ENCODE measurements at regions not wholly inside any gene's neighbourhood (a gene's known extent, or its start where the extent isn't known, plus 50 kb on each side); places are given as distances from the start of the nearest gene placed in this dataset.
A peak's percentile ranks its signal among the peaks of the same experiment; 100 is the strongest.

- CTCF ChIA-PET, result no interaction called here
- DNase-seq (ENCODE audit: extremely low spot score), result no peak
- POLR2A ChIA-PET, result no interaction called here
- TF ChIP-seq TARDBP (IDR thresholded peaks at IDR 0.05), result no peak
- no peak for TF ChIP-seq FOXA1 (IDR thresholded peaks at IDR 0.05)
- no peak for TF ChIP-seq LEF1 (IDR thresholded peaks at IDR 0.05; ENCODE audit: borderline replicate concordance)
- TF ChIP-seq ARNT (IDR thresholded peaks at IDR 0.05), result no peak
- TF ChIP-seq FOXK2 (IDR thresholded peaks at IDR 0.05), result no peak
- no peak for TF ChIP-seq PKNOX1 (IDR thresholded peaks at IDR 0.05)
- TF ChIP-seq ELF4 (IDR thresholded peaks at IDR 0.05), result no peak
- TF ChIP-seq CTBP1 (IDR thresholded peaks at IDR 0.05; ENCODE audit: borderline replicate concordance), result no peak
Measured at GRCh38 chr10:24793648-24794379, 70.1 kb upstream of the ARHGAP21 start.

GRCh38 chr10:24792638-24793037 is 69.0 kb upstream of the ARHGAP21 start:
- DNase-seq (ENCODE audit: extremely low spot score), result no peak
- POLR2A ChIA-PET, result no interaction called here
- CTCF ChIA-PET, result no interaction called here
- TF ChIP-seq ZNF384 (IDR thresholded peaks at IDR 0.05) (no peak), PKNOX1 (IDR thresholded peaks at IDR 0.05) (no peak), ELF4 (IDR thresholded peaks at IDR 0.05) (no peak), SP1 (IDR thresholded peaks at IDR 0.05) (no peak), FOXA1 (IDR thresholded peaks at IDR 0.05) (no peak), L3MBTL2 (conservative IDR thresholded peaks at IDR 0.05) (no peak), LEF1 (IDR thresholded peaks at IDR 0.05; ENCODE audit: borderline replicate concordance) (no peak), HDGF (IDR thresholded peaks at IDR 0.05; ENCODE audit: borderline replicate concordance) (no peak), SUZ12 (IDR thresholded peaks at IDR 0.05) (no peak), FOXK2 (IDR thresholded peaks at IDR 0.05) (no peak), NFRKB (IDR thresholded peaks at IDR 0.05) (no peak), CTBP1 (IDR thresholded peaks at IDR 0.05; ENCODE audit: borderline replicate concordance) (no peak), TARDBP (IDR thresholded peaks at IDR 0.05) (no peak), ARNT (IDR thresholded peaks at IDR 0.05) (no peak), BHLHE40 (IDR thresholded peaks at IDR 0.05; ENCODE audit: borderline replicate concordance) (no peak), FOXM1 (IDR thresholded peaks at IDR 0.05; ENCODE audit: borderline replicate concordance) (no peak)

GRCh38 chr10:24791084-24791726 is 67.5 kb upstream of the ARHGAP21 start:
- TF ChIP-seq SP1 (IDR thresholded peaks at IDR 0.05), result no peak
- TF ChIP-seq CTBP1 (IDR thresholded peaks at IDR 0.05; ENCODE audit: borderline replicate concordance), result no peak
- TF ChIP-seq ZNF384 (IDR thresholded peaks at IDR 0.05), result no peak
- TF ChIP-seq FOXM1 (IDR thresholded peaks at IDR 0.05; ENCODE audit: borderline replicate concordance), result no peak
- no peak for TF ChIP-seq TARDBP (IDR thresholded peaks at IDR 0.05)
- TF ChIP-seq NFRKB (IDR thresholded peaks at IDR 0.05), result no peak
- no peak for TF ChIP-seq FOXK2 (IDR thresholded peaks at IDR 0.05)
- TF ChIP-seq L3MBTL2 (conservative IDR thresholded peaks at IDR 0.05), result no peak
- TF ChIP-seq ELF4 (IDR thresholded peaks at IDR 0.05), result no peak
- no peak for TF ChIP-seq PKNOX1 (IDR thresholded peaks at IDR 0.05)
- TF ChIP-seq FOXA1 (IDR thresholded peaks at IDR 0.05), result no peak
- no peak for TF ChIP-seq SUZ12 (IDR thresholded peaks at IDR 0.05)
- no peak for TF ChIP-seq BHLHE40 (IDR thresholded peaks at IDR 0.05; ENCODE audit: borderline replicate concordance)
- TF ChIP-seq HDGF (IDR thresholded peaks at IDR 0.05; ENCODE audit: borderline replicate concordance), result no peak
- no peak for TF ChIP-seq LEF1 (IDR thresholded peaks at IDR 0.05; ENCODE audit: borderline replicate concordance)
- no peak for TF ChIP-seq ARNT (IDR thresholded peaks at IDR 0.05)
- DNase-seq (ENCODE audit: extremely low spot score), result no peak
- ChIA-PET CTCF (no interaction called here), POLR2A (no interaction called here)

GRCh38 chr10:24790599-24790998 is 66.9 kb upstream of the ARHGAP21 start:
- POLR2A ChIA-PET, result no interaction called here
- no peak for DNase-seq (ENCODE audit: extremely low spot score)
- 0 out of 2 replicates have a peak, but pooled peaks have one; percentile 26 for TF ChIP-seq PKNOX1 (IDR thresholded peaks at IDR 0.05)
- TF ChIP-seq HDGF (IDR thresholded peaks at IDR 0.05; ENCODE audit: borderline replicate concordance), result no peak
- no peak for TF ChIP-seq ELF4 (IDR thresholded peaks at IDR 0.05)
- CTCF ChIA-PET, result no interaction called here

DNA sequence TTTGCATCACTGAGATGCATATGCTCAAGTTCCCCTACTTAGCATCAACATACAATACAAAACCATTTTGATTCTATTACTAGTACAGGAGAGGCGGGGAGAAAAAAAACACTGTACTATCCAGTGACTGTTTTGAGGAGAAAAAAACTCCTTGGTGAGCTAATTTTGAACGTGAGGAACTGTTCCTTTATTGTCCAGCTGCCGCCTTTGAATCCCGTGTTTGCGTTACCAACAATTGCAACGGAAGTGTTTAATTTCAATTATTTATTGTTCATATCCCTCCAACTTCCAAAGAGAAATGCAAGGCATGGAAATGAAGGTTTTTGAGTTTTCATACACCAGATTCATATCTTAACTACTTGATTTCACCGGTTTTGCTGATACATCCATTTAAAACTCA is 66.4 kb upstream of the ARHGAP21 start:
- DNase-seq (ENCODE audit: extremely low spot score), result no peak
- POLR2A ChIA-PET, result no interaction called here
- CTCF ChIA-PET, result no interaction called here
- TF ChIP-seq SUZ12 (IDR thresholded peaks at IDR 0.05) (no peak), ZNF384 (IDR thresholded peaks at IDR 0.05) (no peak), TARDBP (IDR thresholded peaks at IDR 0.05) (no peak), NFRKB (IDR thresholded peaks at IDR 0.05) (no peak), L3MBTL2 (conservative IDR thresholded peaks at IDR 0.05) (no peak), PKNOX1 (IDR thresholded peaks at IDR 0.05) (no peak), FOXM1 (IDR thresholded peaks at IDR 0.05; ENCODE audit: borderline replicate concordance) (no peak), FOXA1 (IDR thresholded peaks at IDR 0.05) (no peak), BHLHE40 (IDR thresholded peaks at IDR 0.05; ENCODE audit: borderline replicate concordance) (no peak), CTBP1 (IDR thresholded peaks at IDR 0.05; ENCODE audit: borderline replicate concordance) (no peak), SP1 (IDR thresholded peaks at IDR 0.05) (no peak), LEF1 (IDR thresholded peaks at IDR 0.05; ENCODE audit: borderline replicate concordance) (no peak), HDGF (IDR thresholded peaks at IDR 0.05; ENCODE audit: borderline replicate concordance) (no peak), ARNT (IDR thresholded peaks at IDR 0.05) (no peak)
